HG03378 (cell line): ENCODE measurements at regions not wholly inside any gene's neighbourhood (a gene's known extent, or its start where the extent isn't known, plus 50 kb on each side); places are given as distances from the start of the nearest gene placed in this dataset.

Source experiments
- ATAC-seq: cut with Tn5 transposase; IDR thresholded peaks from one replicate; pipeline ENCODE4 v1.9.1; 2021; ENCODE audit warnings: mild to moderate bottlenecking, moderate library complexity; ENCODE audit not compliant: unreplicated experiment

- no peak for ATAC-seq
Observed at GRCh38 chr13:34757441-34757840, 184.6 kb upstream of the NBEA start.

GRCh38 chr13:34758628-34759027 is 183.4 kb upstream of the NBEA start:
- ATAC-seq: no peak

GRCh38 chr13:34762312-34762711 is 179.8 kb upstream of the NBEA start:
- ATAC-seq: no peak

GRCh38 chr13:34764246-34764645 is 177.8 kb upstream of the NBEA start:
- no peak for ATAC-seq

- no peak for ATAC-seq
Observed at GRCh38 chr13:34765446-34766180, 176.5 kb upstream of the NBEA start.

- no peak for ATAC-seq
Observed at GRCh38 chr13:34767778-34768177, 174.3 kb upstream of the NBEA start.

GRCh38 chr13:34772206-34772605 is 169.9 kb upstream of the NBEA start:
- ATAC-seq: no peak

GRCh38 chr13:34772881-34773280 is 169.2 kb upstream of the NBEA start:
- ATAC-seq: no peak

- ATAC-seq: no peak
Observed at GRCh38 chr13:34776390-34776981, 165.6 kb upstream of the NBEA start.

- no peak for ATAC-seq
Observed at GRCh38 chr13:34777089-34777913, 164.8 kb upstream of the NBEA start.

GRCh38 chr13:34777914-34778303 is 164.2 kb upstream of the NBEA start:
- no peak for ATAC-seq

GRCh38 chr13:34779171-34779570 is 162.9 kb upstream of the NBEA start:
- no peak for ATAC-seq

GRCh38 chr13:34793301-34793700 is 148.8 kb upstream of the NBEA start:
- no peak for ATAC-seq

- ATAC-seq: no peak
Observed at GRCh38 chr13:34803756-34804155, 138.3 kb upstream of the NBEA start.

- no peak for ATAC-seq
Observed at GRCh38 chr13:34805347-34805746, 136.7 kb upstream of the NBEA start.

GRCh38 chr13:34808649-34809048 is 133.4 kb upstream of the NBEA start:
- ATAC-seq: no peak

GRCh38 chr13:34810996-34811395 is 131.1 kb upstream of the NBEA start:
- ATAC-seq: no peak

GRCh38 chr13:34815526-34815925 is 126.5 kb upstream of the NBEA start:
- ATAC-seq: no peak

- ATAC-seq: no peak
Observed at GRCh38 chr13:34816245-34816884, 125.7 kb upstream of the NBEA start.

- ATAC-seq: no peak
Observed at GRCh38 chr13:34816908-34817665, 125.0 kb upstream of the NBEA start.

- no peak for ATAC-seq
Observed at GRCh38 chr13:34822650-34823049, 119.4 kb upstream of the NBEA start.
